NCI-H146 (cell line): ENCODE measurements at regions not wholly inside any gene's neighbourhood (a gene's known extent, or its start where the extent isn't known, plus 50 kb on each side); places are given as distances from the start of the nearest gene placed in this dataset.
"Not testable (repeated sequence)": the region's sequence is repeated elsewhere in the genome, so short reads cannot be mapped to it uniquely, and the experiment has no call there.

Source experiments
- DNase-seq: peaks from one replicate; lab custom pipeline; 2025; lab: John Stamatoyannopoulos, UW

GRCh38 chr9:31585158-31585557 is 799.3 kb upstream of the ACO1 start:
- no peak for DNase-seq

GRCh38 chr9:31587146-31587545 is 797.3 kb upstream of the ACO1 start:
- peak; percentile 65 for DNase-seq

DNA sequence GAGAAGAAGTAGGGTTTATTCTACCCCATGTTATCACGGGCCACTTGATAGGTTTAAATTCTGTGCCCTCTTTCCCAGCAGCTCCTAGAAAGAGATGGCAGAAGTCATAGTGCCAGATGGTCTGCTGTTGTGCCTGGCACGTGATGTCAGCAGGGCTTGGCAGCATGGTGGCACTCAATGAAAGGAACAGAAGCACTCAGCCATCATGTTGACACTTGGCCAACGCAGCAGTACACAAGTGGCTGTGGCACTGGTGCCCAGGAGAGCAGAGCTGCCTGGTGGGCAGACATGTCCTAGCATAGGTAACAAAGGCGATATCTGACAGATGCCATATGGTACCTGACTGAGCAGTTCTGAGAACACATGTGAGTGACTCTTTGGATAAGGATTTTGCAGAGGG is 796.4 kb upstream of the ACO1 start:
- DNase-seq, result no peak

DNA sequence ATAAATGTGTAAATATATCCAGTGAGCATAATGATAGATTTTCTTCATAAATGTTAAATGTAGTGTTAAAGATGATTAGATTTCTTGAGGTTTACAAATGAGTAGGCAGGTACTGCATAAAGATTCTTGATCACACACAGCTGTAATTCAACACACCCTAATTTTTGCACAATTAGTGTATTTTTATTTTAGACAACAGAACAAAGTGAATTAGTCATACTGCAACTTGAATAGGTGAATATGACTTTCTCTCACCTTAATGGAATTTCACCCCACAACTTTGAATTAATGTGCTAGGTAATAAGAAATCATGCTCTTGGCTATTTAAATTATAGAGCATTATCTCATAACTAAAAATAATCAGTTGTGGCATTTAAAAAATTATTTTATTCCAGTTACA is 795.7 kb upstream of the ACO1 start:
- no peak for DNase-seq

GRCh38 chr9:31590091-31590490 is 794.4 kb upstream of the ACO1 start:
- no peak for DNase-seq

- DNase-seq, result not testable (repeated sequence)
These were observed 787.4 kb upstream of the ACO1 start for GRCh38 chr9:31597086-31597485.

GRCh38 chr9:31597977-31598376 is 786.5 kb upstream of the ACO1 start:
- DNase-seq, result no peak

- no peak for DNase-seq
These were observed 782.8 kb upstream of the ACO1 start for GRCh38 chr9:31601666-31602065.

- no peak for DNase-seq
These were observed 779.9 kb upstream of the ACO1 start for GRCh38 chr9:31604531-31604930.

DNA sequence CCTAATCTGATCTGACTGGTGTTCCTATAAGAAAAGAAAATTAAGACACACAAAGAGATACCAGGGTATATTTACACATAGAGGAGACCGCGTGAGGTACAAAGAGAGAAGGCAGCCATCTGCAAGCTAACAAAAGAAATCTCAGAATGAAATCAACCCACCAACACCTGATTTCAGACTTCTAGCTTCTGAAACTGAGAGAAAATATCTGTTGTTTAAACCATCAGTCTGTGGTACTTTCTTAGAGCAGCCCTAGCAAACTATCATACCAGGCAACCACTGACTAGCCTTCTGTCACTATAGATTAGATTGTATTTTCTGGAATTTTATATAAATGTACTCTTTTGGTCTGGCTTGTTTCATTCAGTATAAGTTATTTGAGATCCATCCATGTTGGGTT is 779.3 kb upstream of the ACO1 start:
- no peak for DNase-seq

DNA sequence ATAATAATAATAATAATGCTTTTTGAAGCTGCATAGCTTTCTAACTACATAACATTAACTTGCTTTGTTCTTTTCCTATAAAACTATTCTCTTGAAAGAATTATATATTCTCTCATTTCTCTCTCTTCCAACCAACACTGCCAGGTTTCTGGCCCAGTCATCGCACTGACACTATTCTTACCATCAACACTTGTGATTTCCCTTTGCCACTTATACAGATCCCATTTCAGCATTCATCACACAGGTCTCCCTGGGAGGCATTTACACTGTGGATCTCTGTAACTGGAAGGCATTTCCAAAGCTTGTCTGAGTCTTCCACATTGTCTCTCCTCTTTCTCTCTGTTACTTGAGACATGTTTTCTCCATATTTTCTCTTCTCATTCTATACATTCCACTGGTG is 777.8 kb upstream of the ACO1 start:
- DNase-seq, result no peak

GRCh38 chr9:31608416-31608815 is 776.0 kb upstream of the ACO1 start:
- no peak for DNase-seq

DNA sequence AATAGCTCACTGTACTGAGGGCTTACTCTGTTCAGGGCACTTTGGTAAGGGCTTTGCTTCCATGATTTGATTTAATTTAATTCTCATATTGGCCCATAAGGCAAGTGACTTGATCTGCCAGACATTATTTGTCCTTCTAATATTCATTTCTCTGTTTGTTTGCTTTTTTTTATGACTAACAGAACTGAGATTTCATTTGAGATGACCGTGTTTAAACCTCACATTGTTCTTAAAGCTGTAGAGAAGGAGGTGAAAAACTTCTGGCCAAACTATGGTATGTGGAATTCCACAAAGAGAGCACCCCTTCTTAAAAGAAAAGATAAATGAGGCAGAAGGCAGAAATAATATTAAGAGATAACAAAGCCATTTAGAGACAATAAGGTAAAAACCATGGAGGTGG is 775.6 kb upstream of the ACO1 start:
- DNase-seq, result no peak

GRCh38 chr9:31612336-31613030 is 772.0 kb upstream of the ACO1 start:
- DNase-seq, result no peak

DNA sequence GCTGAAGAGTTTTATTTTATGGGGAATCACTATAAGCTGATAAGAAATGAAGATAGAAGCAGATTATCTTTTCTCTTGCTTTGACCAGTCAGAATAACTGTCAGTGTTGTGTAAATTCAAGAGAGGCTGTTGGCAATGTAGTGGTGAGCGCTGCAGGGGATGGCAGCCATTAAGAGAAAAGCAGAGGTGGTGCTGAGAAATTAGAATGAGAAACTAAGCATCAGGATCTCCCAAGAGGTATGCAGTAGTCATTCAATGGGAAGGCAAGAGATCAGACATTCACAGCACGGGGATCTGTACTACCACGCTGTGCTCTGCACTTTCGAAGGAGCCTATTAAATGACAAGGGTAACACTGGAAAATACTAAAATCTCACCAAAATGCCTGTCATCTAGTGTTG is 768.5 kb upstream of the ACO1 start:
- no peak for DNase-seq

DNA sequence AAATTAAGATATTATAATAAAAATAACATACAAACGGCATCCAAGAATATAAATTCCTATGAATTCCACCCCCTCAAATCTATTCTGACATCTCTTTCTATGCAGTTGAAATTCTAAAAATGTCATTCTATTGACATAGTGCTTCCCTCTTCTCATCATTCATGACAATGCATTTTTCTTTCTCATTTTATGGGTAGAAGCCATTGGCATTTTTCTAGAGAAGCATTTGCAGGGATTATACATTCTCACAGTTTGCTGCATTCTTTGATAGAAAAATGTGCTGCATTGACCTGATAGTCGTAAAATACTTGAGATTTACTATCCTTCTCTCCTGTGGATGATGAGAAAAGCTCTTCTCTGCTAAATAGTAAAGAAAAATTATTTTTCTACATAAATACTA is 760.9 kb upstream of the ACO1 start:
- no peak for DNase-seq

- DNase-seq, result no peak
These were observed 755.2 kb upstream of the ACO1 start for GRCh38 chr9:31629292-31629691.

- DNase-seq, result no peak
These were observed 747.2 kb upstream of the ACO1 start for GRCh38 chr9:31637265-31637664.

GRCh38 chr9:31637861-31638260 is 746.6 kb upstream of the ACO1 start:
- no peak for DNase-seq

DNA sequence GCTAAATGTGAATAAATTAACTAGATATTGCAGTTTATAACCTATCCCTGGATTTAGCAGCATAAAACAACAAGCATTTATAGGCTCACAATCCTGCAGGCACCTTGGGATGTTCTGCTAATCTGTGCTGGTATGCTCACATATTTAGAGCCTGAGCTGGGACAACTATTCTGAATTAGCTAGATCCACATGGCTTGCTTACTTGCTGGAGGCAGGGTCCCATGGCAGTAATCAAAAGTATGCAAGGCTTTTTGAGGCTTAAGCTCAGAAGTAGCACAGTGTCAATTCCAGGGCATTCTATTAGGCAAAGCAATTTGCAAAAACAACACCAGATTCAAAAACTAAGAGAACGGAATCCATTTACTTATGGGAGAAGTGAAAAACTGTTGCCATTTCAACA is 745.0 kb upstream of the ACO1 start:
- no peak for DNase-seq

- DNase-seq, result no peak
These were observed 715.1 kb upstream of the ACO1 start for GRCh38 chr9:31669311-31669710.

- DNase-seq, result no peak
These were observed 713.4 kb upstream of the ACO1 start for GRCh38 chr9:31671011-31671410.

DNA sequence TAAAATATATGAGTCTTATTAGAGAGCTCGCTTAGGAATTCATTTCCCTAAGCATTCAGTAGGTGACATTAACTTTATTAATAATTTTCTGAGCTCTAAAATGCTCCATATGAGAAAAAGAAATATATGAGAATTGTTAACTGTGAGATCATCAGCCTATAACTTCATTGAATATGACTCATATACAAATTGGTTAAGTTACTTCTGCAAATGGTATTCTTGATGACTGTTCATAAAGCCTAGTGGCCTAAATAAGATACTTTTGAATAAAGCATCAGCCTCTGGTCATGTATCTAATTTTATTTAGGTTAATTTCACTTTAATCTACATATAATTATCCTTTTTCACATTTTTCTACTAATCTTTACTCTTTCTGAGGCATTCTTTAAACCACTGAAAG is 710.2 kb upstream of the ACO1 start:
- no peak for DNase-seq

DNA sequence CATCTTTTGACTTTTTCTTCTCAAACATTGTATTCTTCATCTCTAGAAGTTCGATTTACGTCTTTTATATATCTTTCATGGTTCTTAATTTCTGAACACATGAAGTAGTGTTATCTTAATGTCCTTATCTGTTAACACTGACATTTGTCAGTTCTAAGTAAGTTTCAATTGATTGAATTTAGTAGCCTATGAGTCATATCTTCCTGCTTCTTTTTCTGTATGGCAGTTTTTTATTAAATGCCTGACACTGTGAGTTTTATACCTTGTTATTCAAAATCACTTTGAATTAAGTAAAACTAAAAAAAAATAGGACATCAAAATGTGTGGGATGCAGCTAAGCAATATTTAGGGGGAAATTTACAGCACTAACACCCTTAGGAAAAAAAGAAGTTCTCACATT is 707.0 kb upstream of the ACO1 start:
- DNase-seq, result no peak

- DNase-seq, result no peak
These were observed 706.6 kb upstream of the ACO1 start for GRCh38 chr9:31677877-31678276.
